Urothelium cell line (cell line): ENCODE measurements at regions not wholly inside any gene's neighbourhood (a gene's known extent, or its start where the extent isn't known, plus 50 kb on each side); places are given as distances from the start of the nearest gene placed in this dataset.
A peak's percentile ranks its signal among the peaks of the same experiment; 100 is the strongest.
"Not testable (repeated sequence)": the region's sequence is repeated elsewhere in the genome, so short reads cannot be mapped to it uniquely, and the experiment has no call there.

ENCODE experiments used
- DNase-seq: peaks from one replicate; pipeline ENCODE4 v3.0.0; 2011; ENCODE audit warnings: low spot score, mixed read lengths
- FAIRE-seq: peaks from 2 replicates; lab custom pipeline; 2011; peaks lifted over from hg19 to GRCh38; lab: Jason Lieb, UNC

GRCh38 chr12:116427200-116427930 lies 131.8 kb upstream of the MAP1LC3B2 start:
- FAIRE-seq (no peak), DNase-seq (peak; percentile 32)

- DNase-seq (no peak), FAIRE-seq (no peak)
Observed at GRCh38 chr12:116429826-116430360, 129.3 kb upstream of the MAP1LC3B2 start.

- DNase-seq, result no peak
Observed at GRCh38 chr12:116430911-116431565, 128.1 kb upstream of the MAP1LC3B2 start.

GRCh38 chr12:116431677-116432300 lies 127.4 kb upstream of the MAP1LC3B2 start:
- DNase-seq (no peak), FAIRE-seq (no peak)

More at GRCh38 chr12:116430911-116431565, 128.1 kb upstream of the MAP1LC3B2 start:
- FAIRE-seq, result no peak

GRCh38 chr12:116432314-116432750 lies 126.8 kb upstream of the MAP1LC3B2 start:
- no peak for FAIRE-seq
- no peak for DNase-seq

- no peak for DNase-seq
- no peak for FAIRE-seq
Observed at GRCh38 chr12:116433249-116433648, 125.9 kb upstream of the MAP1LC3B2 start.

GRCh38 chr12:116434155-116435011 lies 124.8 kb upstream of the MAP1LC3B2 start:
- FAIRE-seq (no peak), DNase-seq (peak; percentile 85)

- FAIRE-seq, result no peak
- DNase-seq, result no peak
Observed at GRCh38 chr12:116435984-116436383, 123.2 kb upstream of the MAP1LC3B2 start.

GRCh38 chr12:116436561-116437249 lies 122.5 kb upstream of the MAP1LC3B2 start:
- FAIRE-seq, result no peak
- DNase-seq, result no peak

- DNase-seq (no peak), FAIRE-seq (no peak)
Observed at GRCh38 chr12:116441292-116441691, 117.9 kb upstream of the MAP1LC3B2 start.

- DNase-seq (no peak), FAIRE-seq (no peak)
Observed at GRCh38 chr12:116442304-116442703, 116.9 kb upstream of the MAP1LC3B2 start.

- no peak for FAIRE-seq
Observed at GRCh38 chr12:116442946-116443345, 116.2 kb upstream of the MAP1LC3B2 start.

GRCh38 chr12:116443821-116444589 lies 115.2 kb upstream of the MAP1LC3B2 start:
- DNase-seq, result no peak
- no peak for FAIRE-seq

More at GRCh38 chr12:116442946-116443345, 116.2 kb upstream of the MAP1LC3B2 start:
- DNase-seq, result no peak

- FAIRE-seq, result no peak
- DNase-seq, result no peak
Observed at GRCh38 chr12:116444590-116444943, 114.6 kb upstream of the MAP1LC3B2 start.

- no peak for DNase-seq
- FAIRE-seq, result no peak
Observed at GRCh38 chr12:116448165-116448739, 110.9 kb upstream of the MAP1LC3B2 start.

GRCh38 chr12:116450406-116450910 lies 108.7 kb upstream of the MAP1LC3B2 start:
- no peak for FAIRE-seq

GRCh38 chr12:116452975-116453374 lies 106.2 kb upstream of the MAP1LC3B2 start:
- DNase-seq, FAIRE-seq: not testable (repeated sequence)

More at GRCh38 chr12:116450406-116450910, 108.7 kb upstream of the MAP1LC3B2 start:
- DNase-seq, result no peak

- no peak for FAIRE-seq
Observed at GRCh38 chr12:116453631-116454030, 105.5 kb upstream of the MAP1LC3B2 start.

GRCh38 chr12:116454076-116454475 lies 105.1 kb upstream of the MAP1LC3B2 start:
- DNase-seq, result no peak
- no peak for FAIRE-seq

More at GRCh38 chr12:116453631-116454030, 105.5 kb upstream of the MAP1LC3B2 start:
- no peak for DNase-seq
